Fibroblast of the aortic adventitia (primary cell): ENCODE measurements at regions not wholly inside any gene's neighbourhood (a gene's known extent, or its start where the extent isn't known, plus 50 kb on each side); places are given as distances from the start of the nearest gene placed in this dataset.
A peak's percentile ranks its signal among the peaks of the same experiment; 100 is the strongest.

Experiments
- DNase-seq: peaks from one replicate; pipeline ENCODE4 v3.0.0-alpha.2; 2010; ENCODE audit warnings: low read depth
- H3K4me3 ChIP-seq: 2 replicates; pipeline ENCODE4 v1.5.1; 2011; ENCODE audit warnings: low read depth, mild to moderate bottlenecking, control low read depth, low read length, moderate library complexity
- TF ChIP-seq, protein P1 (sequence below): IDR thresholded peaks from 2 replicates; pipeline ENCODE4 v1.5.1; 2011; ENCODE audit warnings: mild to moderate bottlenecking, low read length, control low read depth, inconsistent platforms; ENCODE audit not compliant: insufficient read depth

DNA sequence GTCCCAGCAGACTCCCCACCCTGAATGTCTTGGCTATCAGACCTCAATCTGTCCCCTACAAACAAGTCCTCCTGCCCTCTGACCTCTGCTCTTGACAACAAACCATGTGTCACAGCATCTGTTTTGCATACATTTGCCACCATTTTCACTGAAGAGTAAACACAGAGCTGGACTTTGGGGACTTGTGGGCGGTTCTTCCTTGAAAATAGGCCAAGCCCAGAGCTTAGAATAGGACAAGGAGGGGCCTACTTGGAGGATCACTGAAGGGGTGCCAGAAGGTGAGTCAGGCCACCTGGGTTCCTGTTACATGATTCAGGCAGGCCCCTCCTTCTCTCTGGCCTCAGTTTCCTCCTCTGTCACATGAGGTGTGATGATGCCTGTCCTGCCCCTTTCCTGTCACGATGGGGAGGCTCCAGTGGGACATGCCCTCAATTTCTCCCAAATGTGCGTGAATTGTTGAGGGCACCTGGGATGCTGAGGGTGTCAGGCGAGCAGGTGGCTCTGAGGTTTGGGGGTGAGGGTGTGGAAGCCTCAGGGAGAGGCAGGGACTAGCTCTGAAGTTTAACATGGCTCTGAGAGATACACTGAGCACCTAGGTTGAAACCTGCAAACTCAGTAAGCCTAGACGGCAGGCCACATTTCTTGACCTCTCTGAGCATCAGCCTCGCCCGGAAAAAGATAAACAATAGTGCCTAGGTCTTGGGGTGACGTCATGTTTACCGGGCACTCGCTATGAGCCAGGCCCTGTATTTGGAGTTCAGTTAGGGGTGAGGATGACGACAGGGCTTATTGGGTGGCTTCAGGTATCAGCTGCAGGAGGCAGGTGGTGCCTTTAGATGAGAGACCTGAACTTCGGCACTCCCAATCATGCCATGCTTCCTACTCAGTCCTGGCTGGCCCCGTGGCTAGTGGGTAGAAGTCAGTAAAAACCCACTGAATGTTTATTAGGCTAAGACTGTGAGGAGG lies 107.6 kb upstream of the PITX1 start:
- DNase-seq, result no peak
- TF ChIP-seq, protein P1, sequence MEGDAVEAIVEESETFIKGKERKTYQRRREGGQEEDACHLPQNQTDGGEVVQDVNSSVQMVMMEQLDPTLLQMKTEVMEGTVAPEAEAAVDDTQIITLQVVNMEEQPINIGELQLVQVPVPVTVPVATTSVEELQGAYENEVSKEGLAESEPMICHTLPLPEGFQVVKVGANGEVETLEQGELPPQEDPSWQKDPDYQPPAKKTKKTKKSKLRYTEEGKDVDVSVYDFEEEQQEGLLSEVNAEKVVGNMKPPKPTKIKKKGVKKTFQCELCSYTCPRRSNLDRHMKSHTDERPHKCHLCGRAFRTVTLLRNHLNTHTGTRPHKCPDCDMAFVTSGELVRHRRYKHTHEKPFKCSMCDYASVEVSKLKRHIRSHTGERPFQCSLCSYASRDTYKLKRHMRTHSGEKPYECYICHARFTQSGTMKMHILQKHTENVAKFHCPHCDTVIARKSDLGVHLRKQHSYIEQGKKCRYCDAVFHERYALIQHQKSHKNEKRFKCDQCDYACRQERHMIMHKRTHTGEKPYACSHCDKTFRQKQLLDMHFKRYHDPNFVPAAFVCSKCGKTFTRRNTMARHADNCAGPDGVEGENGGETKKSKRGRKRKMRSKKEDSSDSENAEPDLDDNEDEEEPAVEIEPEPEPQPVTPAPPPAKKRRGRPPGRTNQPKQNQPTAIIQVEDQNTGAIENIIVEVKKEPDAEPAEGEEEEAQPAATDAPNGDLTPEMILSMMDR, result no peak
- no peak overlapping the region for H3K4me3 ChIP-seq

DNA sequence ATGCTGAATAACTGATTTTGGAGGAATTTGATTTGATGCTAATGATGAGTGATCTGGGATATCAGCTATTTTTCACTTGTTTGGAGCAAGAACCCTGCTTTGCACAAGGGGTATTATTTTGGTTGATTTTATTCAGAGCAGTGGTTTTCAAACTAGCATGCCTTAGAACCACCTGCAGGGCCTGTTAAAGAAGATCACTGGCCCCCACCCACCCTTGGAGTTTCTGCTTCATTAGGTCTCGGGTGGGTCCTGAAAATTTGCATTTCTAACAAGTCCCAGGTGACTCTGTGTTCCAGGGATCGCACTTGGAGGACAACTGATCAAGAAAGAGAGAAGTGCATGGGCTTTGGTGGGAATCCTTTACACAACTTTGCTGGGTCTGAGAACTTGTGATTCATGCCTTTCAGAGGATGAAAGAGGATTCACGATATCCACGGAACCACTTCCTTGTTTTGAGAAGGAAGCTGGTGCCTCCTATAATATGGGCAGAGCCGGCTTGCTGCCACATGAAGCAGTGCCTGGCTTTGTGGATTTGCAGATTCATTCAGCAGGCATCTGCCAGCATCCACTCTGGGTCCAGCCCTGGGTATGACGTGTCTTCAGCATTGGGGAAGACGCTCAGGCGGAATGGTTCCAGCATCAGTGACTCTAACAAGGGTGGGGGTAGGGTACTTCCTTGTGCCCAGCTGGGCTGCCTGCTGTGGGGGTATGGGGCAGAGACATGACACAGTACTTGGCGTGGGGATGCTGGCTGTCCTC lies 106.6 kb upstream of the PITX1 start:
- TF ChIP-seq, protein P1, result no peak
- DNase-seq, result peak; percentile 35
- no peak overlapping the region for H3K4me3 ChIP-seq

DNA sequence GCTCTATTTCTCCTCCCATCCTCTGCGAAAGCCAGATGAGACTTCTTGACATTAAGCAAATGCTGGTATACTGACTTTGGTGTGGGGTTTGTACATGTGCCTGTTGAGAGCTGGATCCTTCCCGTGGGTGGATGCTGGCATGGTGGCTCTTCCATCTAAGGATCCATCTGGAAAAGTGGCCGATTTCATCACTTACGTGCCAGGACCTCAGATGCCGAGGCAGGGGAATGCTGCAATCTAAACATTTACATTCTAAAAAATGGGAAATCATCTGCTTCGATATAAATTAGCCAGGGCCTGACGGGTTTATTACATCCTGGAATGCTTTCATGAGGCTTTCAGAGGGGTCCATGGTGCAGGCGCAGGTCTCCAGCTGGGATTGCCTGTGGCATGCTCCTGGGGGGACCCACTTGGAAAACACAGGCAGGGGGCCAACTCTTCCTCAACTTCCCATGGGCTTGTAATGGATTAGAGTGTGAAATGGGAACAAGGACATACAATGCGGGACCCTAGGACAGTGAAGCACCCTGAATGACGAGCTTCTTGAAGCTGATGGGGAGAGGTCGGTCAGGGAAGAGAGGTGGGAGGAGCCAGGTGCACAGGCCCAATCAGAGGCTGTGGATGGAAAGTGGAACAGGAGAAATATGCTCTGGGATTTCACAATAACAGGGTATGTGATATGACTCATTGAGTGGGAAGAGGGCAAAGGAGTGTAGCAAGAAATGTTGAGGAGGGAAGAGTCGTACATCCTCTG lies 105.5 kb upstream of the PITX1 start:
- H3K4me3 ChIP-seq, result no peak overlapping the region
- TF ChIP-seq, protein P1, result no peak
- DNase-seq, result peak; percentile 75

DNA sequence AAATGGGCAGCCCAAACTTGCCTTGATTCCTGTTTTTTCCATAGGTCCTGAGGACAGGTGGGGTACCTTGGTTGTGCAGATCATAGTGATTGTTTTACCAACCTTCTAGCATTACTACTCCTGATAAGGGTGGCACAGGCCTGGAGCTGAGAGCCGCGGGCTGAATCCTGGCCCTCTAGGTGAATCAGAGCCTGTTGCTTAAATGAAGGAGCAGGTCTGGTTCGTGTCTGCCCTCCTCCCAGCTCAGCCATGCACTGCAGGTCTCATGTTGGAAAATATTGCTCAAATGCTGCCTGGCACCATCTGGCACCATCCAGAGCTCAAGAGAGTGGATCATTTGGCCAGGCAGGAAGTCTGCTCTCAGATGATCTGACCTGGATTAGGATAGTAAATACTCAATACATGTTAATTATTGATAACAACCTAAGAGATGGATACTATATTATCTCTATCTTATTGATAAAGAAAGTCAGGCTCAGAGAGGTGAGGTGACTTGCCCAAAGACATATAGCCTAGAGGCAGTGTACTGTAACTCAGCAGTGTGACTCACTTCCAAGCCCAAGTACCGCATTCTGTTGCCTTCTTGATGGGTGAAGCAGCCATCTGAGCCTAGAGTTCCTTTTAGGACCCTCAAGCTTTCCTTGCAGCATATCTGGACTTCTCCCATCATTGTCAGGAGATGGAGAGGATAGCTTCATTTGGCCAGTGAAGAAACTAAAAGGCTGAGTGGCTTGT lies 104.3 kb upstream of the PITX1 start:
- no peak overlapping the region for H3K4me3 ChIP-seq
- DNase-seq, result no peak
- TF ChIP-seq, protein P1, result no peak

DNA sequence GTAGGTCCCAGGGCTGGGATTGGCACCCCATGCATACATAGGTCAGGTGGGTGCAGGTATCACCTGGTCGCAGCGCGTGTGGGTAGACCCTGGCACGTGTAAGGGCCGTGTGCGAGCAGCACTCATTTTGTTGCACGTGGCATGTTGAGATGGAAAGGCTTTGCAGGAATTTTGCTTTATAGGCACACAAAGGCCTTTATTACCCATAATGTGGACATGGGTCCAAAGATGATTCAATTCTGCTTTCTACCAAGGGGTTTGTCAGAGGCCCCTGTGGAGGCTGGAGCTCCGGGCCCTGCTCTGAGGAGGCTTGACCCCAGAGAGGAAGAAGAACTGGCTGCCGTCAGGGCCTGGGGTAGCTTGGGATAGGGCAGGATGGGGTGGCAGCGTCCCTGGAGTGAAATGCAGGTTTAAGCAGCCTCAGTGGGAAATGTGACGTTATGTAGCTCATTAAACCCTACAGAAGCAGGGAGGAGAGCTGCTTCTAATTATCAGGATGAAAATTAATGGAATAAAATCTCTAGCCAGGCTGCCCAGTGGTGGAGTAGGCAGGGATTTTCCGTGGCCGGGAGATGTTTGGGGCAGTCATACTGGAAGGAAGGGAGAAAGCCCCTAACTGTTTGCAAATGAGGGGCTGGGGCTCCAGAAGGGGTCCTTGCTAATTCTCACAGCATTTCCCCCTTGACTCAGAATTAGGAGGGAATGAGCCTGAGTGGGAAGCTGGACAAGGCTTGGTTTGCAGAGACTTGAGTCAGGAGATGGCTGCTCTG lies 103.3 kb upstream of the PITX1 start:
- TF ChIP-seq, protein P1, result no peak
- no peak for DNase-seq
- H3K4me3 ChIP-seq, result no peak overlapping the region
